Right lobe of liver (tissue), 6 donors: ENCODE measurements at regions not wholly inside any gene's neighbourhood (a gene's known extent, or its start where the extent isn't known, plus 50 kb on each side); places are given as distances from the start of the nearest gene placed in this dataset.
A peak's percentile ranks its signal among the peaks of the same experiment; 100 is the strongest.

Source experiments
- ATAC-seq, 4 donors: fragments of 200-7000 bp; cut with Tn5 transposase; one replicate each; pipeline ENCODE4 v1.9.1; 2020; ENCODE audit warnings: mild to moderate bottlenecking in 4 of 4, moderate library complexity in 4 of 4
- DNase-seq, 3 donors: peaks; one replicate each; pipeline ENCODE4 v3.0.0-alpha.2; 2020
- H3K27ac ChIP-seq, 3 donors: fragments of 200-600 bp; one replicate each; pipeline ENCODE4 v1.8.0; 2022
- H3K27me3 ChIP-seq, 2 donors: fragments of 200-600 bp; one replicate each; pipeline ENCODE4 v1.8.0; 2022
- H3K36me3 ChIP-seq, 4 donors: fragments of 200-600 bp; sonication (generic) in 1 of 4; one replicate each; pipeline versions ENCODE4 v1.5.1 to v1.8.0; 2017 to 2022; ENCODE audit warnings: control low read depth in 1 of 4
- H3K4me1 ChIP-seq, 4 donors: fragments of 200-600 bp; sonication (generic) in 1 of 4; one replicate each; pipeline versions ENCODE4 v1.5.1 to v1.8.0; 2017 to 2022; ENCODE audit warnings: control low read depth in 1 of 4
- H3K4me3 ChIP-seq, 3 donors: fragments of 200-600 bp; one replicate each; pipeline ENCODE4 v1.8.0; 2022
- H3K9me3 ChIP-seq, 4 donors: fragments of 200-600 bp; sonication (generic) in 1 of 4; one replicate each; pipeline versions ENCODE4 v1.5.1 to v1.8.0; 2017 to 2022; ENCODE audit warnings: control low read depth in 1 of 4
- POLR2A ChIP-seq: fragments of 450-650 bp; IDR thresholded peaks from one replicate; pipeline ENCODE4 v1.6.1; 2017; ENCODE audit warnings: antibody characterized with exemption, mild to moderate bottlenecking
- WGBS: methylation state at CpG from one replicate; pipeline ENCODE4 v1.1.6; 2018; ENCODE audit warnings: low coverage, low lambda C conversion rate; ENCODE audit not compliant: insufficient coverage; ENCODE audit errors: missing lambda C conversion rate; 5-methylcytosine and 5-hydroxymethylcytosine counted together
- intact Hi-C, 2 donors: fragments of 100-400 bp; cut with DNase I; formaldehyde crosslinking; loops; one replicate each; pipeline versions ENCODE4 v1.11.2 to v1.14.1; 2022
- TF ChIP-seq, protein P1 (sequence below), 4 donors: fragments of 200-600 bp in 3 of 4; fragments of 450-650 bp in 1 of 4; IDR thresholded peaks; one replicate each; pipeline versions ENCODE4 v1.5.1 to v1.8.0; 2016 to 2022; ENCODE audit warnings: antibody characterized with exemption in 4 of 4, mild to moderate bottlenecking in 2 of 4
- donor health status: DM: no; HTN: yes; CAD: no.
- donor health status: DM: no; HTN: no; CAD: no.
- donor health status: DM: no; HTN: no; CAD: no.
- donor health status: DM: no; HTN: yes; CAD: no.
- donor health status: DM: no; HTN: yes; CAD: no.

GRCh38 chr5:18099261-18099660 is 465.0 kb downstream of the TAF11L14 start:
- Histone ChIP-seq H3K9me3 (no peaks in the 10 kb centered on the region), H3K36me3 (no peaks in the 10 kb centered on the region), H3K4me1 (peaks cover 0 to 4% (median 0%) of the 10 kb centered on the region in 4 donors), H3K27ac (no peak overlapping the region), H3K27me3 (no peaks in the 10 kb centered on the region), H3K4me3 (no peak overlapping the region)
- ATAC-seq (no peak), DNase-seq (no peak)
- TF ChIP-seq POLR2A = no peak
- TF ChIP-seq, protein P1, sequence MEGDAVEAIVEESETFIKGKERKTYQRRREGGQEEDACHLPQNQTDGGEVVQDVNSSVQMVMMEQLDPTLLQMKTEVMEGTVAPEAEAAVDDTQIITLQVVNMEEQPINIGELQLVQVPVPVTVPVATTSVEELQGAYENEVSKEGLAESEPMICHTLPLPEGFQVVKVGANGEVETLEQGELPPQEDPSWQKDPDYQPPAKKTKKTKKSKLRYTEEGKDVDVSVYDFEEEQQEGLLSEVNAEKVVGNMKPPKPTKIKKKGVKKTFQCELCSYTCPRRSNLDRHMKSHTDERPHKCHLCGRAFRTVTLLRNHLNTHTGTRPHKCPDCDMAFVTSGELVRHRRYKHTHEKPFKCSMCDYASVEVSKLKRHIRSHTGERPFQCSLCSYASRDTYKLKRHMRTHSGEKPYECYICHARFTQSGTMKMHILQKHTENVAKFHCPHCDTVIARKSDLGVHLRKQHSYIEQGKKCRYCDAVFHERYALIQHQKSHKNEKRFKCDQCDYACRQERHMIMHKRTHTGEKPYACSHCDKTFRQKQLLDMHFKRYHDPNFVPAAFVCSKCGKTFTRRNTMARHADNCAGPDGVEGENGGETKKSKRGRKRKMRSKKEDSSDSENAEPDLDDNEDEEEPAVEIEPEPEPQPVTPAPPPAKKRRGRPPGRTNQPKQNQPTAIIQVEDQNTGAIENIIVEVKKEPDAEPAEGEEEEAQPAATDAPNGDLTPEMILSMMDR (IDR thresholded peaks at IDR 0.05) = no peak
- WGBS = 38% methylated on average over 2 of the region's 2 CpGs
- intact Hi-C loops = no loop called here

GRCh38 chr5:18101532-18101931 is 467.3 kb downstream of the TAF11L14 start:
- Histone ChIP-seq H3K4me1 (peaks cover 0 to 4% (median 0%) of the 10 kb centered on the region in 4 donors), H3K27ac (no peak overlapping the region), H3K9me3 (no peaks in the 10 kb centered on the region), H3K27me3 (no peaks in the 10 kb centered on the region), H3K36me3 (no peaks in the 10 kb centered on the region), H3K4me3 (no peak overlapping the region)
- peak in 3 of 4 donors; percentile 56 to 76 (median 59) for ATAC-seq
- intact Hi-C loops = no loop called here
- TF ChIP-seq, protein P1 (IDR thresholded peaks at IDR 0.05) = no peak
- no peak for TF ChIP-seq POLR2A
- DNase-seq = no peak

GRCh38 chr5:18102733-18103132 is 468.5 kb downstream of the TAF11L14 start:
- no peak for TF ChIP-seq POLR2A
- TF ChIP-seq, protein P1 (IDR thresholded peaks at IDR 0.05) = no peak
- H3K36me3 ChIP-seq = no peaks in the 10 kb centered on the region
- no peak for DNase-seq
- H3K4me1 ChIP-seq = peaks cover 0 to 4% (median 0%) of the 10 kb centered on the region in 4 donors
- WGBS = 28% methylated on average over 1 of the region's 1 CpG
- H3K27ac ChIP-seq = no peak overlapping the region
- no peaks in the 10 kb centered on the region for H3K27me3 ChIP-seq
- no peak overlapping the region for H3K4me3 ChIP-seq
- intact Hi-C loops = no loop called here
- no peaks in the 10 kb centered on the region for H3K9me3 ChIP-seq
- ATAC-seq = no peak

- no peak for DNase-seq
- intact Hi-C loops = no loop called here
- no peaks in the 10 kb centered on the region for H3K9me3 ChIP-seq
- no peak overlapping the region for H3K27ac ChIP-seq
- H3K4me1 ChIP-seq = peaks cover 0 to 4% (median 0%) of the 10 kb centered on the region in 4 donors
- no peaks in the 10 kb centered on the region for H3K36me3 ChIP-seq
- TF ChIP-seq, protein P1 (IDR thresholded peaks at IDR 0.05) = no peak
- no peak for TF ChIP-seq POLR2A
- WGBS = 100% methylated on average over 1 of the region's 1 CpG
- no peak overlapping the region for H3K4me3 ChIP-seq
- no peak for ATAC-seq
- H3K27me3 ChIP-seq = no peaks in the 10 kb centered on the region
Observed at GRCh38 chr5:18105449-18105848, 471.2 kb downstream of the TAF11L14 start.

- Histone ChIP-seq H3K27me3 (no peaks in the 10 kb centered on the region), H3K9me3 (no peaks in the 10 kb centered on the region), H3K4me3 (no peak overlapping the region), H3K27ac (no peak overlapping the region), H3K36me3 (no peaks in the 10 kb centered on the region), H3K4me1 (no peaks in the 10 kb centered on the region)
- ATAC-seq (no peak), DNase-seq (no peak)
- intact Hi-C loops = no loop called here
- WGBS = 39% methylated on average over 5 of the region's 5 CpGs
- TF ChIP-seq POLR2A = no peak
- TF ChIP-seq, protein P1 (IDR thresholded peaks at IDR 0.05) = no peak
Observed at GRCh38 chr5:18111906-18112465, 477.7 kb downstream of the TAF11L14 start.
